Effector memory CD4-positive, alpha-beta T cell (primary cell): ENCODE measurements at regions not wholly inside any gene's neighbourhood (a gene's known extent, or its start where the extent isn't known, plus 50 kb on each side); places are given as distances from the start of the nearest gene placed in this dataset.

Experiments used
- DNase-seq, 3 donors: peaks; one replicate each; pipeline ENCODE4 v3.0.0-alpha.2; 2020
- H3K27ac ChIP-seq: 2 replicates; pipeline ENCODE4 v1.7.0; 2013; ENCODE audit warnings: mild to moderate bottlenecking, low read length, moderate library complexity; ENCODE audit not compliant: insufficient read depth, poor library complexity, severe bottlenecking
- H3K27me3 ChIP-seq: replicated peaks from 2 replicates; pipeline ENCODE4 v1.7.0; 2013; ENCODE audit warnings: mild to moderate bottlenecking, low read length; ENCODE audit not compliant: insufficient read depth, control insufficient read depth, poor library complexity, severe bottlenecking
- H3K36me3 ChIP-seq: 2 replicates; pipeline ENCODE4 v1.7.0; 2013; ENCODE audit warnings: mild to moderate bottlenecking, low read length, moderate library complexity; ENCODE audit not compliant: control insufficient read depth, insufficient read depth
- H3K4me1 ChIP-seq: 2 replicates; pipeline ENCODE4 v1.7.0; 2013; ENCODE audit warnings: low read length, mild to moderate bottlenecking; ENCODE audit not compliant: control insufficient read depth, insufficient read depth, poor library complexity, severe bottlenecking
- H3K4me3 ChIP-seq: 2 replicates; pipeline ENCODE4 v1.7.0; 2013; ENCODE audit warnings: low read length, low read depth, mild to moderate bottlenecking; ENCODE audit not compliant: insufficient read depth, poor library complexity, severe bottlenecking
- H3K9me3 ChIP-seq: 2 replicates; pipeline ENCODE4 v1.7.0; 2013; ENCODE audit warnings: mild to moderate bottlenecking, low read length, moderate library complexity; ENCODE audit not compliant: control insufficient read depth

DNA sequence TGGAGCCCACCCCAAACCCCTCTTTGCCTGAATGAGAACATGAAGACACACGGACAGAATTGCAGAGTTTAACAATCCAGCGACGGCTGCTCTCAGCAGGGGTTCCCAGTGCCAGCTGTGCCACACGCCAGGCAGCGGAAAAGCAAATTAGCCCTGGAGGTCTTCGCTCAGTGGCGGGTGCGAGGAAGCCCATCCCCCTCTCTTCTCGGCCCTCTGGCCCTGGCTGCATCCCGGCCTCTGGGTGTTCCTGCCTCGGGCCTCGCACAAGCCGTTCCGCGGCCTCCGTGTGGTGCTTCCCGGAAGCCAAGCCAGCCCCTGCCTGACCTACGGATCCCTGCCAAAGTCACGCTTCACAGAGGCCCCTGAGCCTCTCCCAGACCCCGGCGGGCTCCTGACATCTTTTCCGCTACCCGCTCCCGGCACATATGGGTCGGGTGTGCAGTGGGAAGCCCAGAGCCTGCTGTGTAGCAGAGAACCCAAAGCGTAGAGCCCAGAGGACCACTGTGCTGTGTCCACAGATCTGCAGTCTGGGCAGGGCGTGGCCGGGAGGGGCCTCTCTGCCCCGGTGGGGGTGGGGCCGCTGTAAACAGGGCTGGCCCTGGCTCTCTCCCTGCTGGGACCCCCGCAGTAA lies 70.7 kb upstream of the GALNT9 start:
- DNase-seq, result no peak
- Histone ChIP-seq H3K4me1 (no peaks in the 10 kb centered on the region), H3K27me3 (no peaks in the 10 kb centered on the region), H3K4me3 (no peak overlapping the region), H3K27ac (no peak overlapping the region), H3K36me3 (no peaks in the 10 kb centered on the region), H3K9me3 (no peaks in the 10 kb centered on the region)

DNA sequence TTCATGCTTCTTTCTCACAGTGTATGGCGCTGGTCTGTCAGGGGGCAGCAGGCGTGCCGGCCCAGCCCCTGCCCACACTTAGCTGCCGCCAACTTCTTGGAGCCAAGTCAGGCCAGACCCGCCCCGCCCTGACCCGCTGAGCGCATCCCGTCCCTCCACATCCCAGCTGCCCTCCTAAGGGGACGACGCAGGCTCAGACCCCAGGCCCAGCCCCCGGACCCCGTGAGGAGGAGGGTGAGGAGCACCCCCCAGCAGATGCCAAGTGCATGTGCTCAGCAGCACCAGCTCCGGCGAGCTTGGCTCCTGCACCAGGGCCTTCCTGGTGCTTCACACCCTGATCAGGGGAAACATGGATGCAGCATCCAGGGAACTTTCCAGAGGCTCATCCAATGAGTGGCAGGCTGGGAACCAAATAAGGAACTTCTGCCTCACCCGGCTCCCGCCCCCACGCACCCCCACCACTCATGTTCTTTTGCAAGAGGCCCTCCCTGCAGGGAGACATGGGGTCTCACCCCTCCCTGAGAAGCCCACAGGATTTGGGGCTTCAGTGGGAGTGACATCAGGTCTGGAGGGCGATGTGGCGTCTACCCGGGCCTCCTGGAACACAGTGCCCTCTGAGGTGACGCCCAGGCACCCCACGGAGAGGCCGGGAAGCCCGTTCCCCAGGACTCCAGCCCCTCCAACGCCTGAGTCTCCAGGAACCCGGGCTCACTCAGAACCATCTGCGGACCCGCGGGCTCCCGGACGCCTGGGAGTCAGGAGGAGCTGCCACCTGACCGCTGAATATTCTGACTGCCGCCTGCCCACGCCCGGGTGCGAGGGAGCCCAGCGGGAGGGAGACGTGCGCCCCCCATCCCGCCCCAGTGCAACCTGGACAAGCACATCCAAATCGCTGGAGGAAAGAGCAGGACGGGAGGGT lies 70.0 kb upstream of the GALNT9 start:
- H3K4me3 ChIP-seq, result no peak overlapping the region
- H3K27me3 ChIP-seq, result no peaks in the 10 kb centered on the region

DNA sequence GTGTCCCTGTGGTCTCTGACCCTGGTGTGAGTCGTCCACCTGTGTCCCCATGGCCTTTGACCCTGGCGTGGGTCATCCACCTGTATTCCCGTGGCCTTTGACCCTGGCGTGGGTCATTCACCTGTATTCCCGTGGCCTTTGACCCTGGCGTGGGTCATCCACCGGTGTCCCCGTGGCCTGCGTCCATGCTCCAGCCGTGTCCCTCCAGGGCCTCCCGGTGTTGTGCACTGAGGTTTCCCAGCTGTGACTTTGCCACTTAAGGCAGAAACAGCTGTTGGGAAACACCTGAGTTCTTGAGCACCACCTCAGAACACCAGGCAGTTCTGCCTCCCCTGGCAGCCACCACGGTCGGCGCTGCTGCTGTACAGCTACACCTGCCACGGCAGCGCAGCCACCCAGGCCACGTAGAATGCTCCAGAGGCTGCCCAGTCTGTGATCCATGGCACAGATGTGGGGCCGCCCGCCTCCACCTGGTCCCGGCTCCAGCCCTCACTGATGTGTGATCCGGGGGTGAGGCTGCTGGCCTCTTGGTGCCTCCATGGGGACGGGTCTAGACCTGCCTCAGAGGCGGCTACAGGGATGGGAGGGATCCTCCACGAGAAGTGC lies 69.1 kb upstream of the GALNT9 start:
- DNase-seq, result no peak
- H3K4me1 ChIP-seq, result no peaks in the 10 kb centered on the region
- H3K27ac ChIP-seq, result no peak overlapping the region
- no peaks in the 10 kb centered on the region for H3K9me3 ChIP-seq
- no peaks in the 10 kb centered on the region for H3K27me3 ChIP-seq
- no peaks in the 10 kb centered on the region for H3K36me3 ChIP-seq
- no peak overlapping the region for H3K4me3 ChIP-seq

More for the DNA sequence above, 70.0 kb upstream of the GALNT9 start:
- no peak for DNase-seq
- no peaks in the 10 kb centered on the region for H3K4me1 ChIP-seq
- no peaks in the 10 kb centered on the region for H3K9me3 ChIP-seq
- no peak overlapping the region for H3K27ac ChIP-seq
- no peaks in the 10 kb centered on the region for H3K36me3 ChIP-seq

DNA sequence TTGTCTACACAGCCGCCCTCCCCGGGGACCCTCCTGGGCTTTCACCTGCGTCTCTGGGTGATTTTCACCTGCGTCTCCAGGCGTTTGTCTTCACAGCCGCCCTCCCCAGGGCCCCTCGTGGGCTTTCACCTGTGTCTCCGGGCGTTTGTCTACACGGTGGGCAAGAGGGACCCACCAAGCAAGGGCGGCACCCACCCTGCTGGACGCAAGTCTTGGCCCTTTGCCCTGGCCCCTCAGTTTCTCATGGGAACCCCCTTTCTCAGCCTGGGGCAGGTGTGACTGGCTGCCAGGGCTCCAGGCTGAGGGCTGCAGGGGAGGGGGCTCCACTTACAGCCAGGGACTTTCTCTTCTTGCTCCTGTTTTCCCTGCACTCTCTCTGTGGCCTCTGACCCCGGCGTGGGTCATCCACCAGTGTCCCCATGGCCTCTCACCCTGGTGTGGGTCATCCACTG lies 68.6 kb upstream of the GALNT9 start:
- DNase-seq, result no peak
- Histone ChIP-seq H3K9me3 (no peaks in the 10 kb centered on the region), H3K4me3 (no peak overlapping the region), H3K27me3 (no peaks in the 10 kb centered on the region), H3K36me3 (no peaks in the 10 kb centered on the region), H3K27ac (no peak overlapping the region), H3K4me1 (no peaks in the 10 kb centered on the region)

DNA sequence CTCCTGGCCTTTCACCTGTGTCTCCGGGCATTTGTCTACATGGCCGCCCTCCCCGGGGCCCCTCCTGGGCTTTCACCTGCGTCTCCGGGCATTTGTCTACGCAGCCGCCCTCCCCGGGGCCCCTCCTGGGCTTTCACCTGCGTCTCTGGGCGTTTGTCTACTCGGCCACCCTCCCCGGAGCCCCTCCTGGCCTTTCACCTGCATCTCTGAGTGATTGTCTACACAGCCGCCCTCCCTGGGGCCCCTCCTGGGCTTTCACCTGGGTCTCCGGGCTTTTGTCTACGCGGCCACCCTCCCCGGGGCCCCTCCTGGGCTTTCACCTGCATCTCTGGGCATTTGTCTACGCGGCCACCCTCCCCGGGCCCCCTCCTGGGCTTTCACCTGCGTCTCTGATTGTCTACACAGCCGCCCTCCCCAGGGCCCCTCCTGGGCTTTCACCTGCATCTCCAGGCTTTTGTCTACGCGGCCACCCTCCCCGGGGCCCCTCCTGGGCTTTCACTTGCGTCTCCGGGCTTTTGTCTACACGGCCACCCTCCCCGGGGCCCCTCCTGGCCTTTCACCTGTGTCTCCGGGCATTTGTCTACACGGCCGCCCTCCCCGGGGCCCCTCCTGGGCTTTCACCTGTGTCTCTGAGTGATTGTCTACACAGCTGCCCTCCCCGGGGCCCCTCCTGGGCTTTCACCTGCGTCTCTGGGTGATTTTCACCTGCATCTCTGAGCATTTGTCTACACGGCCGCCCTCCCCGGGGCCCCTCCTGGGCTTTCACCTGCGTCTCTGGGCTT lies 68.0 kb upstream of the GALNT9 start:
- H3K27me3 ChIP-seq, result no peaks in the 10 kb centered on the region
- H3K9me3 ChIP-seq, result no peaks in the 10 kb centered on the region
- DNase-seq, result no peak
- H3K4me3 ChIP-seq, result no peak overlapping the region
- no peak overlapping the region for H3K27ac ChIP-seq
- H3K4me1 ChIP-seq, result no peaks in the 10 kb centered on the region
- H3K36me3 ChIP-seq, result no peaks in the 10 kb centered on the region

DNA sequence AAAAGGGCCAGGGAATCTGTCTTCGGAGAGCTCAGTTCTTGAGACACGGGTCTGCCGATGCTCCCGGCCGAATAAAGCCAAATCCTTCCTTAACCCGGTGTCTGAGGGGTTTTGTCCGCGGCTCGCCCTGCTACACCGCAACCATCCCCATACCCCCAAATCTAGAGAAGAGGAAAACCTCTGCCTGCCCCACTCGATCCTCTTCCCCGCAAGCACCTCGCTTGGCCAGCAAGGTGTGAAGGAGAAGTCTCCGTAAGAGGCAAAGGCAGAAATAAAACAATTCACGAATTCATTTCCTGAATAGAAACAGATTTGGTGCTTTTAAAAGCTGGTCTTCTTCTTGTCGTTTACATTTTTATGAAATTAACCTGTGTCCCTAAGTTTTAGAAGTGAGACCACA lies 67.3 kb upstream of the GALNT9 start:
- Histone ChIP-seq H3K9me3 (no peaks in the 10 kb centered on the region), H3K27ac (no peak overlapping the region), H3K27me3 (no peaks in the 10 kb centered on the region), H3K4me1 (no peaks in the 10 kb centered on the region), H3K36me3 (no peaks in the 10 kb centered on the region), H3K4me3 (no peak overlapping the region)
- DNase-seq, result no peak

DNA sequence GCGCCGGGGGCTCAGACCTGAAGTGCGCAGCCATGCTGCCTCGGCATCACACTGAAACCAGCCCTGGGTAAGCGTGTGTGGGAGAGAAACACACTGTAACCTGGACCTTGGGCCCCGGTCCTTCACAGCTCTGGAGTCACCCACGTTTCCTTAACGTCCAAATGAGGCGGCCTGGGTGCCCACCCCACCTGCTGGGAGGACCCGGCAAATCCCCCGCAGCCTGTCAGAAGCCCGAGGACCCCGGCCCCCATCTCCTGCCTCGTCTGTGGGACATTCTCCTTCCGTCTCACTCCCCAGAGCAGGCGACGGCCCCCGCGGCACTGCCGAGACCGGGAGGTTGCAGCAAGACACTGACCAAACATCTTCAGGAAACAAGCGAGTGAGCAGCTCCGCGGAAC lies 66.5 kb upstream of the GALNT9 start:
- Histone ChIP-seq H3K27me3 (no peaks in the 10 kb centered on the region), H3K4me3 (no peak overlapping the region), H3K4me1 (no peaks in the 10 kb centered on the region), H3K36me3 (no peaks in the 10 kb centered on the region), H3K27ac (no peak overlapping the region), H3K9me3 (no peaks in the 10 kb centered on the region)
- DNase-seq, result no peak

DNA sequence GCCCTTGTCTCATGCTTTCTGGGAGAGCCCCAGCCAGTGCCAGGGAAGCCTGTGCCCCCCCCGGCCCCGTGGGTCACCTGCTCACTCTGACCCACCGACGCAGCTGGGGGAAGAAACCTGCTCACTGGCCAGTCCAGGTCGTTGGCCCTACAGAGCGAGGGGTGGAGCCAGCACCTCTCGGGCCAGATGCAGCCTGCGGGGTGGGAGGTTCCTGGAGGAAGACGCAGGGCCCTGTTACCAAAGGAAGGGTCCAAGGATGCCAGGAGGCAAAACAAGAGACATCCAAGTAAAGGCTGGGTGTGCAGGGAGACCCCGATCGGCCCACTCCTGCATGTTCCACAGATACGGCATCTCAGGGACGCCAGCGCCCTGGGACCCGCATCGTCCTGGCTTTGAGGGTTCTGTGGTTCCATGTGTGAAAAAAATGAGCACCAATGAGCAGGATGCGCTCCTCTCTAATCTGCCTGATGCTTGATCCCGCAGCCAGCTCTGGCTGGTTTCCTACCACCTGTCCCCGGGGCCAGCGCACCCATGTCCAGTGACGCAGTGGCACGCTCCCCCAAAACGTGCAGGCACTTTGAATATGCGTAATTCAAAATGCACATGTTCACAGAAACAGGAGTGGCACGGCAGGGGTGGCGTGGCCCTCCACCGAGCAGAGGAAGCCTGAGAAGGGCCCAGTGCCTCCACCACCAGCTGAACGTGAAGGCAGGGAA lies 66.0 kb upstream of the GALNT9 start:
- Histone ChIP-seq H3K9me3 (no peaks in the 10 kb centered on the region), H3K36me3 (no peaks in the 10 kb centered on the region), H3K27ac (no peak overlapping the region), H3K4me3 (no peak overlapping the region), H3K4me1 (no peaks in the 10 kb centered on the region), H3K27me3 (no peaks in the 10 kb centered on the region)
- DNase-seq, result no peak
